ENCODE measurements at regions not wholly inside any gene's neighbourhood (a gene's known extent, or its start where the extent isn't known, plus 50 kb on each side); places are given as distances from the start of the nearest gene placed in this dataset.

DNA sequence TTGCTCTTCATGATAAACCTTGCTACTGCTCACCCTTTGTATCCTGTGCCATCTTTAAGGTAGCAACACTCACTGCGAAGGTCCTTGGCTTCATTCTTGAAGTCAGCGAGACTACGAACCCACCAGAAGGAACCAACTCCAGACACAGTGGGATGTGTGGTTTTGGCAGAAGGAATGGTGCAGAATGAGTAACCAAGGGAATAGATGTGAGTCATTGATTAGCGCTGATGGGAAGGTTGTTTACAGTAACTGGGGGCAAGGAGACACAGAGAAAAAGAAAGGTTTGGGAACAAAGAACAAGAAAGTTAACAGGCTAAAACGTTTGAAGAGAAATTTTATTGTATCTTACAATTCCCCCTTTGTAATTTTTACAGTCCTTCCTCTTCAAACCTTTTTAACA is 266.1 kb upstream of the AMELY start:
- TF ChIP-seq GATA1 (IDR thresholded peaks at IDR 0.05; ENCODE audit: low read depth, low read length): no peak
- TF ChIP-seq POLR2A (IDR thresholded peaks at IDR 0.05; ENCODE audit: low read length): no peak
- DNase-seq: no peak

DNA sequence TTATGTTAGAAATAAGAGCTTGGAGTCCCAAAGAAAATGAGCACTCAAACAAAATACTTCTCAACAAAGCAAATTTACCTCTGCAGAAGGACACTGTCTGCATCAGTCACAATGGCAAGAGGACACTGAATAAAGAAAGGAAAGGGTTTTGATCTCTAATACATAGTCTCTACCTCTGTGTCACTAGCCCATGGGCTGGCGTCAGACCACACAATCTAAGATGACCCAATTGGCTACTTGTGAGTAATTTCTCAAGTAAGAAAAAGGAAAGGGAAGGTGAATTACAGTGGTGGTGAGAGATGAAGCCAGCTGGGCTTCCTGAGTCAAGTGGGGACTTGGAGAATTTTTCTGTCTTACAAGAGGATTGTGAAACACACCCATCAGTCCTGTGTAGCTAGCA is 257.9 kb upstream of the AMELY start:
- no peak for DNase-seq
- TF ChIP-seq GATA1 (IDR thresholded peaks at IDR 0.05; ENCODE audit: low read depth, low read length) (no peak), POLR2A (IDR thresholded peaks at IDR 0.05; ENCODE audit: low read length) (no peak)

DNA sequence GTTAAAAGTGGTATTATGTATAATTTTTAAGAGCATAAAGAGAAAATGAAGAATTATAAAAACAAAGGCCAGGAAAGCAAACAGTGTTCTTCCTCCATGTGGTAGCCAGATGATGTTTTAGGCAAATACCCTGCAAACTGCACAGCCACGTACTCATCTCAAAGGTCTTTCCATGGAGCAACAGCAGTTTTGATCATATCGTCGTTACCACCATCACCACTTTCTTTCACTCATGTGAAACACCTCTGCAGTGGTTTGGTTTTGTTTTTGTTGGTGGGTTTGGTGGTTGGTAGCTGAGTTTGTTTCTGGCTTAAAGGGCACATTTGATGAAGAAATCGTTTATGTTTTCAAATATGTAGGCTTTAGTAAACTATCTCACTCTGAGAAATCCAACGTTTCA is 229.9 kb upstream of the AMELY start:
- DNase-seq: no peak
- TF ChIP-seq GATA1 (IDR thresholded peaks at IDR 0.05; ENCODE audit: low read depth, low read length): no peak
